Eye (tissue), 1 donor: ENCODE measurements at regions not wholly inside any gene's neighbourhood (a gene's known extent, or its start where the extent isn't known, plus 50 kb on each side); places are given as distances from the start of the nearest gene placed in this dataset.

Experiments used
- DNase-seq: peaks from one replicate; pipeline ENCODE4 v3.0.0-alpha.2; 2015

GRCh38 chr5:79868163-79868670 is 122.8 kb downstream of the MTX3 start:
- DNase-seq, result no peak

- no peak for DNase-seq
These were observed 125.5 kb downstream of the MTX3 start for GRCh38 chr5:79865579-79865978.

GRCh38 chr5:79864364-79864763 is 126.7 kb downstream of the MTX3 start:
- no peak for DNase-seq

- no peak for DNase-seq
These were observed 131.5 kb downstream of the MTX3 start for GRCh38 chr5:79859588-79859987.

DNA sequence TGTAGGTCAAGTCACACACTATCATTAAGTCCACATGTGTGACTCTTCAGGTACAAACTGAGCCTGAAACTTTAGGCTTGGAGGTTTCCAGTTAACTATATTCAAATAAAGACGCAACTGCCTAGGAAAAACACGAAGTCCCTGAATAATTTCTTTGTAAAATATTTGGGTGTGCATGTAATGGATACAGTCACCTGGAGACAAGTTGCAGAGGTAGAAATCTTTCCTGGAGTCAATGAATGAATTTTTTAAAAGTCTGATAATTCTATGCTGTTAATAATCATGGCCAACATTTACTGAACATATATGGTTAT is 132.7 kb downstream of the MTX3 start:
- DNase-seq, result no peak

DNA sequence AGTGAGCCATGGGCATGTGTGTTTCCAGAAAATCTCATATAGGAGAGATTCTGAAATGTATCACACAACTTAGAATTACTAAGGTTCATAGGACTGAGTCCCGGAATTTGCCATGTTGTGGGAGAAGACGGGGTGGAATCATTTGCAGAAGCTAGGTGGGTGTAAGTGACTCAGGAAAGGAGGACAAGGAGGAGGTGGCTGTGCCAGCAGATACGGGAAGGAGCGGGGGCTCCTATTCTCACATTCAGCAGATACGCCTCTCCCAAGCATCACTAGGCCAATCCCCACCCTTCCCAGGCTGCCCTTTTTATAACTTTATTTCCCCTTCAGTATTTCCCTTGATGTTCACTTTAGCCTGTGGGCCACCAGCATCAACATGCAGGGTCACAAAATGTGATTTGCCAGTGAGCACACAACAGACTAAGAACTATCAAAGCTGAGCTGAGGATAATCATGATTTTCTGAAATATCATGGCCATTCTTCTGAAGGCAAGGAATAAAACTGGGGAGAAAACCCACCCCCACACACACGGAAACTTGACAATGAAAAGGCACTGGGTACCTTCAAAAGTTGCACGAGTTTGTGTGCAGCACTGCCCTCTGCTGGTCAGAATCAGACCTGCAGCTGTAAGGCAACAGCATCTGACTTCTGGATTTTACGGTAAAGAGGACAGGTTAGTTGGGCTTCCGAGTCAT is 133.2 kb downstream of the MTX3 start:
- DNase-seq, result peak; percentile 90

DNA sequence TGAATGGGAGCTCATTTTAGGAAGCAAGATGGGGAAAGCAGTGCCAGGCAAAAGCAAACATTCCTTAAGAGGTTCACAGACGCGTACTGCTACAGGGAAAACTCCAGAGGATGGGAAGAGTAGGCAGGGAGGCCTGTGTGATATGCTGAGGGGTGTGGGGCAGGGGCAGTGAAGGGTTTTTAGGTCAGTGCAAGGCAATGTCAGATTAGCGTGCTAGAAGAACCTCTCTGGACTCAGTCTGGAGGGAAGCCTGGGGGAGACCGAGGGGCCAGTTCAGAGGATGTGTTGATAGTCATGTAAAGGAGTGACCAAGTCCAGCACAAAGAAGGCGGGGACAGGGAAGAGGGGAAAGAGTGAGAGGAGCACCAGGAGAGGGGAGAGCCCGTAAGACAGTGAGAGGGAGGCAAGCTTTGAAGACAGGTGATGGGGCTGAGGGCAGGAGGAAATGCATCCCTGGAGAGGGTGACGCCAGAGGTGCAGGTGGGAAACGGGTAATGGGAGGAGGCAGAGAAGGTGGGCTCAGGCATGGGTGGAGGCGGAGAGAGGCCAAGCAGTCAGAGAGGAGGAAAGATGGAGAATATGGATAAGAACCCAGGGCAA is 134.5 kb downstream of the MTX3 start:
- DNase-seq, result no peak

DNA sequence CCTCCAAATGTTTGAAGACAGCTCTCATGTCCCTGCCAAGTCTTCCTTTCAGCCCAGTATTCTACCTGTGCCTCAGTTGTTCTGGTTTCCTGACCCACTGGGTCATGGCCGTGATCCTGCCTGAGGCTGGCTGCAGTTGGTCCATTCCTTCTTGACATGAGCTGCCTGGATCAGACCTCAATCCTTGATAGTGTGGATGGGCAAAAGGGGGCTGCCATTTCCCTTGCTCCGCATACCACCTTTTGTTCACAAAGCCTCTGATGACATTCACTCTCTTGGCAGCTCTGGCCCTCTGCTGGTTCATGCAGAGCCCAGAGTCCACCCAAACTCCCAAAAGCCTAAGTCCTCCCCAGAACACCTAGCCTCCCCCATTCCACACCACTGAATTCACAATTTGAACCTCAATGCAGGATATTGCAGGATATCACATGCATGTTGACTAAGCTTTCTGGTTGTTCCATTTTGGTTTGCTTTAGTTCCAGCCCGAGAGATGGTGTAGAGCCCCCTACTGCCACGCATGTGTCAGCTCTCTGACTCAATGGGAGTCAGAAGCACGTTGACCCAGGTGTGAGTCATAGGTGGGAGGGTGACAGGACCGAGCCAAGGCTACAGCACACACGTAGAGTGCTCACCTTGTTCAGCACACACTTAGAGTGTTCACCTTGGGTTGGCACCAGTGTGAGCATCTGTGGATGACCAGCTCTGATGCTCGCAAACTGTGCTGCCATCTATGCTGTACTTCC is 137.2 kb downstream of the MTX3 start:
- DNase-seq, result no peak

GRCh38 chr5:79853028-79853427 is 138.0 kb downstream of the MTX3 start:
- no peak for DNase-seq

DNA sequence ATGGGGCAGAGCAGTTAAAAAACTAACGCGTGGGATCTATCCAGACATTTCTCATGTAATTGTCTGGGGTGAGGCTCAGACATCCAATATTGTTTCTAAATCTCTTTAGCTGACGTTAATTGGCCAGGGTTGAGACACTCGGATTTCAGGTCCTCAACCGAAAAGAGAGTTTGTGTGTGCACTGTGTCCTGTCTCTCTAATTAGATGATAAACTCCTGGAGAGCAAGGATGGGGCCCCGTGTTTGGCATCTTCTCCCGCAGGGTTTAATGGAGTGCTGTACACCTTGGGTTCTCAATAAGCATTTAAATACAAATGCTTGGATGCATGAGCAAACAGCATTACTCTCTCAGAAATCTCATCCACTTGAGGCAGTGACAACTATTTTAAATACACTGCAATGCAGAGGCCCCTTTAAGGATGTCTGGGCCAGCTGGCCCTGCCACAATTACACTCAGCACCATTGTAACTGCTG is 139.6 kb downstream of the MTX3 start:
- DNase-seq, result peak; percentile 37

DNA sequence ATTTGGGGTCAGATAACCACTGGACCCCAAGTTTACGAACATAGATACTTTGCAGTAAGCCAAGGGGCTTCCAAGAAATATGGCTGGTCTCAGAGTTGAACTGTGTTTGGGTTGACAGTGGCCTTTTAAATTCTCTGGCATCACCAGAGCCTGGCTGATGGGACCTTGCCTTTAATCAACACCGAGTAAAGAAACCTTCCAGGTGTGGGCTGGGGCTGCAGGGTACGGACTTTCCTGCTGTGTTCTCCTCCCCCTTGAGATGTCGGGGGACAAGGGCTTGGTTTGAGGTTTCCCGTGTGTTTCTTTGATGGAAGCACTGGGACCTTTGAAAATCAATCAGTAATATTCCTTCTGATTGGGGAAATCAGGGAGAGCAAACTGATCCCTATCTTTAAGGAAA is 140.1 kb downstream of the MTX3 start:
- no peak for DNase-seq

DNA sequence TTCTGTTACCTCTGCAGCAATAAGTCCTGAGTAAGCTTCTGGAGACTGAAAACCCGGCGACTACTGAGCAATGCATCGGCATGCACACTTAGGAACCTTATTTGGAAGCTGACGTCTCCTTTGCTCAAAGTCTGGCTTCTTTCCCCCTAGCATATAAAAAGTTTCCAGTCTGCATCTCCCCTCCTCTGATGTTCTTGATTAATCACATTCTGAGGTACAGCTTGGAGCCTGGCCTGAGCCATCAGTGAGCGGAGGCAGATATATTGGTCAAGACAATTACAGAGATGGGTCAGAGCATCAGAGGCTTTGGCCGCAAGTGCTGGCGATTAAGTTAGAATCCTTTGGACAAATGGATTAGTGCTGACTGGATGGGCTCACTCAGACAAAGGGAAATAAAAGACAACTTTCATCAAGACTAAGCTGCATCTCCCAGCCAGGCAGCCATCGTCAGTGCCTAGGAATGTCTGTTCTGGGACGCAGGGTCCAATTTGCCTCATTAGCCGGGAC is 140.7 kb downstream of the MTX3 start:
- DNase-seq, result peak; percentile 69

- DNase-seq, result no peak
These were observed 141.4 kb downstream of the MTX3 start for GRCh38 chr5:79849486-79850315.
